ENCODE measurements at regions not wholly inside any gene's neighbourhood (a gene's known extent, or its start where the extent isn't known, plus 50 kb on each side); places are given as distances from the start of the nearest gene placed in this dataset.

GRCh38 chr2:83941886-83942285 lies 517.2 kb downstream of the SUCLG1 start:
- TF ChIP-seq CTCF (conservative IDR thresholded peaks at IDR 0.05 in 1 of 2, IDR thresholded peaks at IDR 0.05 in 1 of 2; ENCODE audit: low read depth in 1 of 2, low read length in 2 of 2) (no peak), EZH2 (IDR thresholded peaks at IDR 0.05; ENCODE audit: low read length, missing control alignments) (no peak)

Data from fibroblast of lung (primary cell).